IgD-negative memory B cell (primary cell): ENCODE measurements at regions not wholly inside any gene's neighbourhood (a gene's known extent, or its start where the extent isn't known, plus 50 kb on each side); places are given as distances from the start of the nearest gene placed in this dataset.

Experiments used
- H3K27ac Mint-ChIP-seq, 3 donors: one replicate each; pipeline ENCODE4 v1.8.0; 2020 to 2022; ENCODE audit warnings: mild to moderate bottlenecking in 3 of 3, mixed read lengths in 3 of 3, moderate library complexity in 1 of 3
- H3K27me3 Mint-ChIP-seq: one replicate; pipeline ENCODE4 v1.8.0; 2021; ENCODE audit warnings: mixed read lengths
- H3K36me3 Mint-ChIP-seq: one replicate; pipeline ENCODE4 v1.8.0; 2020; ENCODE audit warnings: mild to moderate bottlenecking, mixed read lengths
- H3K4me1 Mint-ChIP-seq, 3 donors: one replicate each; pipeline ENCODE4 v1.8.0; 2020 to 2022; ENCODE audit warnings: mixed read lengths in 3 of 3, mild to moderate bottlenecking in 1 of 3
- H3K4me3 Mint-ChIP-seq, 4 donors: one replicate each; pipeline ENCODE4 v1.8.0; 2020 to 2022; ENCODE audit warnings: mild to moderate bottlenecking in 4 of 4, mixed read lengths in 4 of 4, moderate library complexity in 3 of 4
- H3K9me3 Mint-ChIP-seq, 3 donors: one replicate each; pipeline ENCODE4 v1.8.0; 2020 to 2021; ENCODE audit warnings: mixed read lengths in 3 of 3, mild to moderate bottlenecking in 1 of 3

GRCh38 chr5:126354012-126354857 is 69.0 kb upstream of the GRAMD2B start:
- peak overlapping the region in 1 of 4 donors; percentile 33 for H3K4me3 Mint-ChIP-seq
- H3K27ac Mint-ChIP-seq: no peak overlapping the region
- no peaks in the 10 kb centered on the region for H3K9me3 Mint-ChIP-seq

GRCh38 chr5:126354858-126355731 is 68.1 kb upstream of the GRAMD2B start:
- Mint-ChIP-seq H3K4me1 (peaks cover 2 to 5% (median 4%) of the 10 kb centered on the region in 3 donors), H3K9me3 (no peaks in the 10 kb centered on the region), H3K27ac (no peak overlapping the region), H3K27me3 (peaks cover 9% of the 10 kb centered on the region), H3K4me3 (no peak overlapping the region), H3K36me3 (no peaks in the 10 kb centered on the region)

More at GRCh38 chr5:126354012-126354857, 69.0 kb upstream of the GRAMD2B start:
- Mint-ChIP-seq H3K4me1 (peaks cover 2 to 5% (median 4%) of the 10 kb centered on the region in 3 donors), H3K36me3 (no peaks in the 10 kb centered on the region), H3K27me3 (peaks cover 9% of the 10 kb centered on the region)

DNA sequence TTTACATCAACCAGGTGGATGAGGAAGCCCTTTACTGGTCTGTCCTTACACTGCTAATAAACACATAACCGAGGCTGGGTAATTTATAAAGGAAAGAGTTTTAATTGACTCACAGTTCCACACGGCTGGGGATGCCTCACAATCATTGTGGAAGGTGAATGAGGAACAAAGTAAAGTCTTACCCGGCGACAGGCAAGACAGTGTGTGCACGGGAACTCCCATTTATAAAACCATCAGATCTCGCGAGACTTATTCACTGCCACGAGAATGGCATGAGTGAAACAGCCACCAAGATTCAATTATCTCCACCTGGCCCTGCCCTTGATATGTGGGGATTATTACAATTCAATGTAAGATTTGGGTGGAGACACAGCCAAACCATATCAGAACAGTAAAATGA is 67.3 kb upstream of the GRAMD2B start:
- Mint-ChIP-seq H3K4me1 (peaks cover 2 to 5% (median 4%) of the 10 kb centered on the region in 3 donors), H3K27ac (no peak overlapping the region), H3K27me3 (peaks cover 10% of the 10 kb centered on the region), H3K4me3 (no peak overlapping the region), H3K36me3 (no peaks in the 10 kb centered on the region), H3K9me3 (no peaks in the 10 kb centered on the region)

DNA sequence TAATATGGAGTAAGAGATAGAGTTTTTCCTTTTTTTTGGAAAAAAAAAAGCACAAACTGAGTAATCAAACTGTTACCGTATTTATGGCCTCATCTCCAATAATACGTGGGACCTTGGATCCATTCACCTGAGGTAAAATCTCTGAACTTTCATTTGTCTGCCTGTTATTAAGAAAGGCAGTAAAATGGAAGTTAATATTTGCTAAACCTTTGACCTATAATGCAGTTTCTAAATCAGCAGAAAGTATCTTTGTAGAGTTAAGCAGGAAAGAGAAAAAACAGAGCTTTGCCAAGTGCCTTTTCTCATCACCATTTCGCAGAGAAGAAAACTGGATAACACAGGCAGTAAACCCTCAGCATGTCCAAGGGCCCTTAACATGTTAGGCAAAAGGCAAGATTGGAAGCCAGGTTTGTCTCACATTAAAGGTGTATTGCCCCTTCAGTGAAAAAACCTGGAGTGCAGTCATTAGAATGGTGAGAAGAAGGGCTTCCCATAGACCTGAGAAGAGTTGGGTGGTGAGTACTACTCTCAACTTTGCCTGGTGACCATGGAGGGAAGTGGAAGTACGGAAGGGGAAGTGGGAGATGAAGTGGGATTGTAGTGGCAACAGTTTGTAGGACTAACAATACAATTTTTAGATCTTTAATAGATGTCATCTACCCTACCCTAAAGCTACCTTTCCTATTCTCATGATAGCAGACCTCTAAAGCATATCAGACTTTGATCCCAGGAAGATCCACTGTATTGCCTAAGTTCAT is 65.4 kb upstream of the GRAMD2B start:
- Mint-ChIP-seq H3K36me3 (no peaks in the 10 kb centered on the region), H3K4me1 (peaks cover 2 to 5% (median 4%) of the 10 kb centered on the region in 3 donors), H3K4me3 (no peak overlapping the region), H3K9me3 (peaks cover 0 to 2% (median 0%) of the 10 kb centered on the region in 3 donors), H3K27ac (no peak overlapping the region), H3K27me3 (peaks cover 10% of the 10 kb centered on the region)

GRCh38 chr5:126358525-126358924 is 64.7 kb upstream of the GRAMD2B start:
- Mint-ChIP-seq H3K27me3 (peaks cover 10% of the 10 kb centered on the region), H3K4me3 (no peak overlapping the region), H3K4me1 (peaks cover 2 to 5% (median 4%) of the 10 kb centered on the region in 3 donors), H3K9me3 (peaks cover 0 to 3% (median 0%) of the 10 kb centered on the region in 3 donors), H3K36me3 (no peaks in the 10 kb centered on the region), H3K27ac (no peak overlapping the region)

DNA sequence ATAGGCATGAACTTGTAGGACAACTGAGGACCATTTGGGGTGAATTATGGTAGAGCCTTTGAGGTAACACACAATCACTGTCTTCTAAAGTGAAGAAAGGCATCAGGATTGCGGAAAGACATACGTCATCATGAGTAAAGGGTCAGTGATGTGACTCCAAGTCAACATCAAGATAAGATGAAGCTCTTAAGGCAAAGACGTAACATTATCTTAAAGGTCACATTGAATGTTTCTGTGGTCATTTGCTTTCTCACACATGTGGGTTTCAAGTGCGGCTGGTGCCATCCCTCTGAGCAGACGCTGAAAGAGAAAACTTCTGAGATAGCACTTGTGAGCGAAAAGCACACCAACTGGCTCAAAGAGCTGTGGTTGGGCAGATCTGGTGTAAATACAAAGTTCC is 63.3 kb upstream of the GRAMD2B start:
- Mint-ChIP-seq H3K4me3 (no peak overlapping the region), H3K27me3 (peaks cover 10% of the 10 kb centered on the region), H3K36me3 (no peaks in the 10 kb centered on the region), H3K4me1 (peaks cover 2 to 5% (median 4%) of the 10 kb centered on the region in 3 donors), H3K9me3 (peaks cover 0 to 5% (median 0%) of the 10 kb centered on the region in 3 donors), H3K27ac (no peak overlapping the region)

DNA sequence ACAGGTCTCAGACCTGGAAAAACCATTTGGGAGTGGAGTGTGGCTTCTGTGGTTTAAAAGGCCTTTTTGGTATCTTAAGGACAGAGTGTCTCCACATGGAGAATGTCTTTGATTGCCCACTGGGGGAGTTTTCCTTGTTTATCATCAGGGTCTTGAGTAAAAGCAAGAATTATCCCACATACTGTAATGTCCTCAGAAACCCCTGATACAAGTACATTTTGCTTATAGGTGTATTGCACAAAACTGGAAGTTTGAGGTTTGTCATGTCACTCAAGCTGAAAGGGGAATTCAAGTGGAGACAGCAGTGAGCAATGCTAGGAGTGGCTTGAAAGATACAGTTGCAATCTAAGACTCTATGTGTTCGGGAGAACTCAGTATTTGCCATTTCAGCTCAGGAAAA is 62.7 kb upstream of the GRAMD2B start:
- peaks cover 10% of the 10 kb centered on the region for H3K27me3 Mint-ChIP-seq
- no peak overlapping the region for H3K27ac Mint-ChIP-seq

DNA sequence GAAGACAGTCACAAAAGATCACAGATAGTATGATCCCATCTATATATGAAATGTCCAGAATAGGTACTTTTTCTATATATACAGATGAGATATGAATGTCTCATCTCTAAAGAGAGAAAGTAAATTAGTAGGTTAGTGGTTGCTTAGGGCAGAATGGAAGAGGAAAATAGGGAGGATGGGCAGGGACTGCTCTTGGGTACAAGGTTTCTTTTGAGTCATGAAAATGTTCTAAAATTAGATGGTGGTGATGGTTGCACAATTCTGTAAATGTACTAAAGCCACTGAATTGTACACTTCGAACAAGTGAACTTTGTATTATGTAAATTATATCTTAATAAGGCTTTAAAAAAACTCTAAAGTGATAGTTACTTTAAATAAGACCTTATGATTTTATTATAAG is 59.6 kb upstream of the GRAMD2B start:
- Mint-ChIP-seq H3K27me3 (peaks cover 10% of the 10 kb centered on the region), H3K9me3 (peaks cover 0 to 5% (median 0%) of the 10 kb centered on the region in 3 donors), H3K27ac (no peak overlapping the region), H3K4me3 (no peak overlapping the region), H3K4me1 (no peaks in the 10 kb centered on the region), H3K36me3 (no peaks in the 10 kb centered on the region)

More for the DNA sequence above, 62.7 kb upstream of the GRAMD2B start:
- Mint-ChIP-seq H3K4me1 (peaks cover 0 to 5% (median 2%) of the 10 kb centered on the region in 3 donors), H3K9me3 (peaks cover 0 to 5% (median 0%) of the 10 kb centered on the region in 3 donors), H3K4me3 (no peak overlapping the region), H3K36me3 (no peaks in the 10 kb centered on the region)

GRCh38 chr5:126364206-126364902 is 58.9 kb upstream of the GRAMD2B start:
- no peak overlapping the region for H3K4me3 Mint-ChIP-seq
- peaks cover 9% of the 10 kb centered on the region for H3K27me3 Mint-ChIP-seq

GRCh38 chr5:126365446-126366198 is 57.6 kb upstream of the GRAMD2B start:
- no peaks in the 10 kb centered on the region for H3K36me3 Mint-ChIP-seq
- H3K9me3 Mint-ChIP-seq: peaks cover 0 to 5% (median 0%) of the 10 kb centered on the region in 3 donors
- H3K27ac Mint-ChIP-seq: no peak overlapping the region
- no peak overlapping the region for H3K4me3 Mint-ChIP-seq
- peaks cover 11% of the 10 kb centered on the region for H3K27me3 Mint-ChIP-seq
- no peaks in the 10 kb centered on the region for H3K4me1 Mint-ChIP-seq

More at GRCh38 chr5:126364206-126364902, 58.9 kb upstream of the GRAMD2B start:
- H3K4me1 Mint-ChIP-seq: no peaks in the 10 kb centered on the region
- H3K27ac Mint-ChIP-seq: no peak overlapping the region
- H3K9me3 Mint-ChIP-seq: peaks cover 0 to 5% (median 0%) of the 10 kb centered on the region in 3 donors
- H3K36me3 Mint-ChIP-seq: no peaks in the 10 kb centered on the region

DNA sequence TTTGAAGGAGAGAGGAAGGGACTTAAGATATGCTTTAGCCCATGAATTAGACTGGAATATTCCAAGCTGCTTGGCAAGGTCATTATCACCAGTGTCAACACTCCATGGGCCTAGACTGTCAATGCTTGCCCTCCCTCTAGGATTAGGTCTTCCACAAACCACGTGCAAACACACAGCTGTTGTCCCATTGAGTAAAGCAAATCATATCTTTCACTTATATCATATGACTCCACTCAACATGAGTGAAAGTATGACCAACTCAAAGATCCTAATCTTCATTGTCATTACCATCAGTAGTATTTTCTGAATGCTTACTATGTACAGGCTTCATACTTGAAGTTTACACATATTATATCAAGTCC is 57.0 kb upstream of the GRAMD2B start:
- no peak overlapping the region for H3K4me3 Mint-ChIP-seq
- H3K36me3 Mint-ChIP-seq: no peaks in the 10 kb centered on the region
- peaks cover 8% of the 10 kb centered on the region for H3K27me3 Mint-ChIP-seq
- no peaks in the 10 kb centered on the region for H3K4me1 Mint-ChIP-seq
- no peak overlapping the region for H3K27ac Mint-ChIP-seq
- H3K9me3 Mint-ChIP-seq: peaks cover 0 to 5% (median 0%) of the 10 kb centered on the region in 3 donors

GRCh38 chr5:126368239-126368812 is 54.9 kb upstream of the GRAMD2B start:
- no peak overlapping the region for H3K4me3 Mint-ChIP-seq
- H3K36me3 Mint-ChIP-seq: no peaks in the 10 kb centered on the region
- H3K27ac Mint-ChIP-seq: no peak overlapping the region
- peaks cover 0 to 3% (median 0%) of the 10 kb centered on the region in 3 donors for H3K9me3 Mint-ChIP-seq
- peaks cover 7% of the 10 kb centered on the region for H3K27me3 Mint-ChIP-seq
- H3K4me1 Mint-ChIP-seq: no peaks in the 10 kb centered on the region

GRCh38 chr5:126369083-126369482 is 54.1 kb upstream of the GRAMD2B start:
- Mint-ChIP-seq H3K9me3 (no peaks in the 10 kb centered on the region), H3K4me1 (no peaks in the 10 kb centered on the region), H3K27ac (no peak overlapping the region)

More at GRCh38 chr5:126369083-126369482, 54.1 kb upstream of the GRAMD2B start:
- H3K4me3 Mint-ChIP-seq: no peak overlapping the region
- H3K36me3 Mint-ChIP-seq: no peaks in the 10 kb centered on the region
- peaks cover 7% of the 10 kb centered on the region for H3K27me3 Mint-ChIP-seq
